Neural cell (in vitro differentiated cells): ENCODE measurements at regions not wholly inside any gene's neighbourhood (a gene's known extent, or its start where the extent isn't known, plus 50 kb on each side); places are given as distances from the start of the nearest gene placed in this dataset.

Source experiments
- EP300 ChIP-seq: fragments of 450-650 bp; conservative IDR thresholded peaks from 2 replicates; pipeline ENCODE4 v1.6.1; 2014; ENCODE audit warnings: antibody characterized with exemption, mild to moderate bottlenecking, moderate library complexity; ENCODE audit not compliant: poor library complexity, severe bottlenecking
- POLR2AphosphoS5 ChIP-seq: IDR thresholded peaks from 2 replicates; pipeline ENCODE4 v1.6.1; 2012
- SMC3 ChIP-seq: fragments of 450-650 bp; conservative IDR thresholded peaks from 2 replicates; pipeline ENCODE4 v1.6.1; 2014; ENCODE audit warnings: antibody characterized with exemption, mild to moderate bottlenecking, moderate library complexity; ENCODE audit not compliant: poor library complexity
- TF ChIP-seq, protein P1 (sequence below): IDR thresholded peaks from 2 replicates; pipeline ENCODE4 v1.6.1; 2012; ENCODE audit warnings: borderline replicate concordance
- TF ChIP-seq, protein P2 (sequence below): fragments of 450-650 bp; IDR thresholded peaks from 2 replicates; pipeline ENCODE4 v1.5.1; 2014; ENCODE audit warnings: antibody characterized with exemption, mild to moderate bottlenecking, moderate library complexity; ENCODE audit not compliant: poor library complexity, severe bottlenecking

DNA sequence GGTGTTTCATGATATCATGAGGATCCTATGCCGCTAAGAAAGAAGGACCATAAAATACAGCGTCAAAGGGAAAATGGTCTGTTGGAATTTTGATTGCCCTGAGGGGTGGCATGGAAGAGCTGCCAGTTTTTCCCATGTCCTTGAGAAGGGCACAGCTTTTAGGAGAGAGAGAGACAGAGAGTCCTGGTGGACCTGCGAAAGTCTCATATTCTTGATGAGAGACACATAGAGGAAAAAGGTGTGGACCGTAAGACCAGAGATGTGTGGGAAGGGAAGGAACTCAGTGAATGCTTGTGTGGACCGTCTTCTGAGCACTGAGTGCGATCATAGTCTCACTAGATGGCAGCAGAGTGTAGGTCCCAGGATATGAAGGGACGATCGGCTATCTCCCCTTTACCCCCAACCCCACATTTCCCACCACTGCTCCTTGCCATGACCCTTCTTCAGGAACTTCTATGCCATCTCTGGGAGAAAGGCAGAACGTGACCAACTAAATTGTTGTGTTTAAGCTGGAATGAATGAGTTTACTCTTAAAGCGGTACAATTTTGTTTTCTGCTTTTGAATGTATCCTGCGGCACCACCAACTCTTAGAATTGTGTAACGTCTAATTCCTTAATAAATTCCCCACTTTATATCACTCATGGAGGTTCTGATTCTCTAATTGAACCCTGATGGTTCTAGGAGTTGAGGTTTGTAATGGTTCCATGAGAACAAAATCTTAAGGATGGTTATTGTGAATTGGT, 117.7 kb downstream of the CTH start:
- TF ChIP-seq, protein P1, sequence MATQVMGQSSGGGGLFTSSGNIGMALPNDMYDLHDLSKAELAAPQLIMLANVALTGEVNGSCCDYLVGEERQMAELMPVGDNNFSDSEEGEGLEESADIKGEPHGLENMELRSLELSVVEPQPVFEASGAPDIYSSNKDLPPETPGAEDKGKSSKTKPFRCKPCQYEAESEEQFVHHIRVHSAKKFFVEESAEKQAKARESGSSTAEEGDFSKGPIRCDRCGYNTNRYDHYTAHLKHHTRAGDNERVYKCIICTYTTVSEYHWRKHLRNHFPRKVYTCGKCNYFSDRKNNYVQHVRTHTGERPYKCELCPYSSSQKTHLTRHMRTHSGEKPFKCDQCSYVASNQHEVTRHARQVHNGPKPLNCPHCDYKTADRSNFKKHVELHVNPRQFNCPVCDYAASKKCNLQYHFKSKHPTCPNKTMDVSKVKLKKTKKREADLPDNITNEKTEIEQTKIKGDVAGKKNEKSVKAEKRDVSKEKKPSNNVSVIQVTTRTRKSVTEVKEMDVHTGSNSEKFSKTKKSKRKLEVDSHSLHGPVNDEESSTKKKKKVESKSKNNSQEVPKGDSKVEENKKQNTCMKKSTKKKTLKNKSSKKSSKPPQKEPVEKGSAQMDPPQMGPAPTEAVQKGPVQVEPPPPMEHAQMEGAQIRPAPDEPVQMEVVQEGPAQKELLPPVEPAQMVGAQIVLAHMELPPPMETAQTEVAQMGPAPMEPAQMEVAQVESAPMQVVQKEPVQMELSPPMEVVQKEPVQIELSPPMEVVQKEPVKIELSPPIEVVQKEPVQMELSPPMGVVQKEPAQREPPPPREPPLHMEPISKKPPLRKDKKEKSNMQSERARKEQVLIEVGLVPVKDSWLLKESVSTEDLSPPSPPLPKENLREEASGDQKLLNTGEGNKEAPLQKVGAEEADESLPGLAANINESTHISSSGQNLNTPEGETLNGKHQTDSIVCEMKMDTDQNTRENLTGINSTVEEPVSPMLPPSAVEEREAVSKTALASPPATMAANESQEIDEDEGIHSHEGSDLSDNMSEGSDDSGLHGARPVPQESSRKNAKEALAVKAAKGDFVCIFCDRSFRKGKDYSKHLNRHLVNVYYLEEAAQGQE: no peak
- TF ChIP-seq, protein P2, sequence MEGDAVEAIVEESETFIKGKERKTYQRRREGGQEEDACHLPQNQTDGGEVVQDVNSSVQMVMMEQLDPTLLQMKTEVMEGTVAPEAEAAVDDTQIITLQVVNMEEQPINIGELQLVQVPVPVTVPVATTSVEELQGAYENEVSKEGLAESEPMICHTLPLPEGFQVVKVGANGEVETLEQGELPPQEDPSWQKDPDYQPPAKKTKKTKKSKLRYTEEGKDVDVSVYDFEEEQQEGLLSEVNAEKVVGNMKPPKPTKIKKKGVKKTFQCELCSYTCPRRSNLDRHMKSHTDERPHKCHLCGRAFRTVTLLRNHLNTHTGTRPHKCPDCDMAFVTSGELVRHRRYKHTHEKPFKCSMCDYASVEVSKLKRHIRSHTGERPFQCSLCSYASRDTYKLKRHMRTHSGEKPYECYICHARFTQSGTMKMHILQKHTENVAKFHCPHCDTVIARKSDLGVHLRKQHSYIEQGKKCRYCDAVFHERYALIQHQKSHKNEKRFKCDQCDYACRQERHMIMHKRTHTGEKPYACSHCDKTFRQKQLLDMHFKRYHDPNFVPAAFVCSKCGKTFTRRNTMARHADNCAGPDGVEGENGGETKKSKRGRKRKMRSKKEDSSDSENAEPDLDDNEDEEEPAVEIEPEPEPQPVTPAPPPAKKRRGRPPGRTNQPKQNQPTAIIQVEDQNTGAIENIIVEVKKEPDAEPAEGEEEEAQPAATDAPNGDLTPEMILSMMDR: peak; percentile 75
- TF ChIP-seq POLR2AphosphoS5 (no peak), SMC3 (peak; percentile 83), EP300 (no peak)
